Neural crest cell (in vitro differentiated cells): ENCODE measurements at regions not wholly inside any gene's neighbourhood (a gene's known extent, or its start where the extent isn't known, plus 50 kb on each side); places are given as distances from the start of the nearest gene placed in this dataset.

Source experiments
- DNase-seq: peaks from one replicate; pipeline ENCODE4 v3.0.0; 2021; ENCODE audit warnings: low read depth, mixed read lengths, low spot score
- H3K27ac Mint-ChIP-seq: one replicate; pipeline ENCODE4 v1.8.0; 2021; ENCODE audit warnings: mild to moderate bottlenecking, mixed read lengths; ENCODE audit not compliant: unreplicated experiment
- H3K27me3 Mint-ChIP-seq: 2 replicates; pipeline ENCODE4 v1.8.0; 2021; ENCODE audit warnings: low read depth, mild to moderate bottlenecking, mixed read lengths
- H3K36me3 Mint-ChIP-seq: 2 replicates; pipeline ENCODE4 v1.8.0; 2021; ENCODE audit warnings: low read depth, mild to moderate bottlenecking, mixed read lengths
- H3K4me1 Mint-ChIP-seq: 2 replicates; pipeline ENCODE4 v1.8.0; 2021; ENCODE audit warnings: mixed read lengths
- H3K4me3 Mint-ChIP-seq: one replicate; pipeline ENCODE4 v1.8.0; 2021; ENCODE audit warnings: mild to moderate bottlenecking, mixed read lengths
- H3K9me3 Mint-ChIP-seq: 2 replicates; pipeline ENCODE4 v1.8.0; 2021; ENCODE audit warnings: mixed read lengths
- CTCF ChIP-seq: fragments of 200-600 bp; sonication (generic); conservative IDR thresholded peaks from 2 replicates; pipeline ENCODE4 v1.5.0; 2021; ENCODE audit warnings: antibody characterized with exemption, mild to moderate bottlenecking

- no peaks in the 10 kb centered on the region for H3K4me1 Mint-ChIP-seq
- H3K9me3 Mint-ChIP-seq = peaks cover 6% of the 10 kb centered on the region
- no peak overlapping the region for H3K27ac Mint-ChIP-seq
- no peaks in the 10 kb centered on the region for H3K27me3 Mint-ChIP-seq
- TF ChIP-seq CTCF = no peak
- no peak for DNase-seq
- H3K4me3 Mint-ChIP-seq = no peak overlapping the region
- peaks cover 2% of the 10 kb centered on the region for H3K36me3 Mint-ChIP-seq
Observed at GRCh38 chr2:80926168-80926567, 621.6 kb upstream of the LRRTM1 start.

- Mint-ChIP-seq H3K36me3 (no peaks in the 10 kb centered on the region), H3K27me3 (no peaks in the 10 kb centered on the region), H3K27ac (no peak overlapping the region), H3K4me1 (peaks cover 7% of the 10 kb centered on the region), H3K9me3 (no peaks in the 10 kb centered on the region), H3K4me3 (no peak overlapping the region)
- DNase-seq = no peak
- TF ChIP-seq CTCF = no peak
Observed at GRCh38 chr2:80896576-80896975, 592.0 kb upstream of the LRRTM1 start.

- Mint-ChIP-seq H3K4me1 (peaks cover 7% of the 10 kb centered on the region), H3K27ac (no peak overlapping the region), H3K36me3 (no peaks in the 10 kb centered on the region), H3K27me3 (no peaks in the 10 kb centered on the region), H3K4me3 (no peak overlapping the region), H3K9me3 (no peaks in the 10 kb centered on the region)
- DNase-seq = no peak
- TF ChIP-seq CTCF = no peak
Observed at GRCh38 chr2:80894486-80894885, 589.9 kb upstream of the LRRTM1 start.

- H3K27me3 Mint-ChIP-seq = no peaks in the 10 kb centered on the region
- no peak for TF ChIP-seq CTCF
- no peak overlapping the region for H3K27ac Mint-ChIP-seq
- peaks cover 7% of the 10 kb centered on the region for H3K4me1 Mint-ChIP-seq
- H3K9me3 Mint-ChIP-seq = no peaks in the 10 kb centered on the region
- no peaks in the 10 kb centered on the region for H3K36me3 Mint-ChIP-seq
- no peak overlapping the region for H3K4me3 Mint-ChIP-seq
- no peak for DNase-seq
Observed at GRCh38 chr2:80893711-80894110, 589.2 kb upstream of the LRRTM1 start.

- Mint-ChIP-seq H3K9me3 (peaks cover 3% of the 10 kb centered on the region), H3K36me3 (no peaks in the 10 kb centered on the region), H3K4me1 (peaks cover 14% of the 10 kb centered on the region), H3K27ac (no peak overlapping the region), H3K4me3 (no peak overlapping the region), H3K27me3 (no peaks in the 10 kb centered on the region)
- no peak for TF ChIP-seq CTCF
- DNase-seq = no peak
Observed at GRCh38 chr2:80889009-80889408, 584.5 kb upstream of the LRRTM1 start.

GRCh38 chr2:80887841-80888378 is 583.4 kb upstream of the LRRTM1 start:
- H3K36me3 Mint-ChIP-seq = no peaks in the 10 kb centered on the region

More at GRCh38 chr2:80887841-80888378, 583.4 kb upstream of the LRRTM1 start:
- no peaks in the 10 kb centered on the region for H3K27me3 Mint-ChIP-seq
- H3K4me1 Mint-ChIP-seq = peaks cover 14% of the 10 kb centered on the region
- H3K9me3 Mint-ChIP-seq = peaks cover 3% of the 10 kb centered on the region
- no peak overlapping the region for H3K4me3 Mint-ChIP-seq
- no peak for TF ChIP-seq CTCF
- no peak for DNase-seq
- H3K27ac Mint-ChIP-seq = no peak overlapping the region
